B cell (primary cell): ENCODE measurements at regions not wholly inside any gene's neighbourhood (a gene's known extent, or its start where the extent isn't known, plus 50 kb on each side); places are given as distances from the start of the nearest gene placed in this dataset.

ENCODE experiments used
- ATAC-seq: fragments of 200-7000 bp; cut with Tn5 transposase; one replicate; pipeline ENCODE4 v1.10.0; 2021; ENCODE audit warnings: low read depth, mild to moderate bottlenecking, moderate number of reproducible peaks, moderate library complexity
- CTCF ChIA-PET: fragments of 350-600 bp; sonication (Branson Sonifier 250); formaldehyde crosslinking; loops from one replicate; lab custom pipeline; 2021; ENCODE audit warnings: antibody characterized with exemption, inconsistent platforms; lab: Charles Lee
- POLR2A ChIA-PET: fragments of 350-600 bp; sonication (Branson Sonifier 250); formaldehyde crosslinking; loops from one replicate; lab custom pipeline; 2021; ENCODE audit warnings: antibody characterized with exemption; lab: Charles Lee
- DNase-seq: peaks from one replicate; pipeline ENCODE4 v3.0.0; 2013
- H2AFZ ChIP-seq: 2 replicates; pipeline ENCODE4 v1.6.1; 2012; ENCODE audit warnings: mild to moderate bottlenecking, low read depth, low read length; ENCODE audit not compliant: insufficient read depth, poor library complexity, severe bottlenecking
- H3K27ac ChIP-seq, 2 donors: 1 replicate in 1 of 2; 2 replicates in 1 of 2; pipeline ENCODE4 v1.5.1; 2012 to 2013; ENCODE audit warnings: low read length in 2 of 2, mild to moderate bottlenecking in 2 of 2, moderate library complexity in 1 of 2
- H3K27me3 ChIP-seq, 4 experiments: fragments of 200-600 bp in 1 of 4; sonication (generic) in 1 of 4; replicated peaks in 1 of 4; 1 replicate in 2 of 4; 2 replicates in 2 of 4; pipeline versions ENCODE4 v1.6.1 to v1.7.0; 2013 to 2016; ENCODE audit warnings: low read length in 3 of 4, mild to moderate bottlenecking in 2 of 4, mixed read lengths in 1 of 4, moderate library complexity in 1 of 4; ENCODE audit not compliant: insufficient read depth in 4 of 4, control insufficient read depth in 3 of 4; ENCODE audit errors: control extremely low read depth in 1 of 4
- H3K36me3 ChIP-seq, 2 experiments: replicated peaks in 1 of 2; 1 replicate in 1 of 2; 2 replicates in 1 of 2; pipeline versions ENCODE4 v1.6.1 to v1.7.1; 2013; ENCODE audit warnings: low read length in 1 of 2; ENCODE audit not compliant: insufficient read depth in 2 of 2, control insufficient read depth in 1 of 2; ENCODE audit errors: control extremely low read depth in 1 of 2, extremely low read depth in 1 of 2
- H3K4me1 ChIP-seq, 2 donors: fragments of 200-600 bp in 1 of 2; sonication (generic) in 1 of 2; 1 replicate in 1 of 2; 2 replicates in 1 of 2; pipeline versions ENCODE4 v1.5.1 to v1.6.1; 2013 to 2017; ENCODE audit warnings: low read length in 2 of 2; ENCODE audit not compliant: control insufficient read depth in 2 of 2, insufficient read depth in 2 of 2
- H3K4me2 ChIP-seq: replicated peaks from 2 replicates; pipeline ENCODE3; 2012; ENCODE audit warnings: mild to moderate bottlenecking, low read depth, low read length; ENCODE audit not compliant: poor library complexity, severe bottlenecking
- H3K4me3 ChIP-seq, 5 experiments: fragments of 200-600 bp in 1 of 5; sonication (generic) in 1 of 5; 1 replicate in 3 of 5; 2 replicates in 2 of 5; pipeline versions ENCODE4 v1.5.1 to v1.7.0; 2011 to 2016; ENCODE audit warnings: low read length in 4 of 5, mild to moderate bottlenecking in 4 of 5, low read depth in 2 of 5, control low read depth in 1 of 5, moderate library complexity in 1 of 5; ENCODE audit not compliant: insufficient read depth in 1 of 5; ENCODE audit errors: control extremely low read depth in 1 of 5, extremely low read depth in 1 of 5
- H3K79me2 ChIP-seq: fragments of 200-600 bp; sonication (generic); one replicate; pipeline ENCODE4 v1.6.0; 2016; ENCODE audit warnings: low read length; ENCODE audit not compliant: control insufficient read depth, insufficient read depth
- H3K9ac ChIP-seq: fragments of 200-600 bp; sonication (generic); 2 replicates; pipeline ENCODE4 v1.6.1; 2017; ENCODE audit warnings: mild to moderate bottlenecking, low read length, moderate library complexity
- H3K9me3 ChIP-seq, 3 donors: one replicate each; pipeline versions ENCODE4 v1.6.1 to v1.7.1; 2013; ENCODE audit warnings: low read length in 2 of 3; ENCODE audit not compliant: control insufficient read depth in 2 of 3, insufficient read depth in 1 of 3; ENCODE audit errors: control extremely low read depth in 1 of 3
- H4K20me1 ChIP-seq: 2 replicates; pipeline ENCODE4 v1.6.0; 2012; ENCODE audit warnings: mild to moderate bottlenecking, low read length; ENCODE audit not compliant: insufficient read depth, control insufficient read depth, poor library complexity, severe bottlenecking
- H3K27ac Mint-ChIP-seq: one replicate; pipeline ENCODE4 v1.8.0; 2021; ENCODE audit warnings: mixed read lengths
- H3K27me3 Mint-ChIP-seq: one replicate; pipeline ENCODE4 v1.8.0; 2021; ENCODE audit warnings: mixed read lengths
- H3K4me1 Mint-ChIP-seq: one replicate; pipeline ENCODE4 v1.8.0; 2021; ENCODE audit warnings: mixed read lengths
- H3K4me3 Mint-ChIP-seq: one replicate; pipeline ENCODE4 v1.8.0; 2021; ENCODE audit warnings: mixed read lengths
- H3K9me3 Mint-ChIP-seq: one replicate; pipeline ENCODE4 v1.8.0; 2022; ENCODE audit warnings: mixed read lengths; ENCODE audit not compliant: insufficient read depth
- EZH2 ChIP-seq: IDR thresholded peaks from 2 replicates; pipeline ENCODE4 v1.6.1; 2012; ENCODE audit warnings: borderline replicate concordance, low read depth, mild to moderate bottlenecking, moderate library complexity, low read length; ENCODE audit not compliant: insufficient read depth, poor library complexity, severe bottlenecking
- WGBS: methylation state at CpG from one replicate; pipeline ENCODE4 v1.1.5; 2013; ENCODE audit warnings: missing lambda C conversion rate; ENCODE audit not compliant: insufficient coverage; 5-methylcytosine and 5-hydroxymethylcytosine counted together
- intact Hi-C: fragments of 100-400 bp; cut with micrococcal nuclease; formaldehyde crosslinking; loops from one replicate; pipeline ENCODE4 v1.10.0; 2022
- TF ChIP-seq, protein P1 (sequence below): fragments of 200-600 bp; IDR thresholded peaks from one replicate; pipeline ENCODE4 v1.8.0; 2022; ENCODE audit warnings: antibody characterized with exemption, mild to moderate bottlenecking

DNA sequence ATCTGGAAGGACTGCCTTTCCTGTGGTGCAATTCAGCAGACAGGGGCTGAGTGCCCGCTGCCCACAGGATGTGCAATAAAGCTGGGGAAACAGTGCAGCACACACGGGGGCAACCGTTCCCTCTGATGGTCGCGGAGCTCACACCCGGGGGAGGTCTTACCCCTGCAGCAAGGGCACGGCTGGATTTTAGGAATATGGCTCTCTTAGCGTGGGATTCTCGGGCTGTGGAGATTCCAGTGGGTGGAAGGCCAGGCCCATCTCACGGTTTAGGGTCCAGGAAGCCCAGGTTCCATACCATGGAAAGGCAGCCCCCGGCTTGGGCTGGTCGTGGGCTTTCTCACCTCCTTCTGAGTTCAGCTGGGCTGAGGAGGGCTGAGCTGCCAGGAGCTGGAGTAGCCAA lies 244.1 kb downstream of the MED10 start:
- TF ChIP-seq EZH2 = no peak
- TF ChIP-seq, protein P1, sequence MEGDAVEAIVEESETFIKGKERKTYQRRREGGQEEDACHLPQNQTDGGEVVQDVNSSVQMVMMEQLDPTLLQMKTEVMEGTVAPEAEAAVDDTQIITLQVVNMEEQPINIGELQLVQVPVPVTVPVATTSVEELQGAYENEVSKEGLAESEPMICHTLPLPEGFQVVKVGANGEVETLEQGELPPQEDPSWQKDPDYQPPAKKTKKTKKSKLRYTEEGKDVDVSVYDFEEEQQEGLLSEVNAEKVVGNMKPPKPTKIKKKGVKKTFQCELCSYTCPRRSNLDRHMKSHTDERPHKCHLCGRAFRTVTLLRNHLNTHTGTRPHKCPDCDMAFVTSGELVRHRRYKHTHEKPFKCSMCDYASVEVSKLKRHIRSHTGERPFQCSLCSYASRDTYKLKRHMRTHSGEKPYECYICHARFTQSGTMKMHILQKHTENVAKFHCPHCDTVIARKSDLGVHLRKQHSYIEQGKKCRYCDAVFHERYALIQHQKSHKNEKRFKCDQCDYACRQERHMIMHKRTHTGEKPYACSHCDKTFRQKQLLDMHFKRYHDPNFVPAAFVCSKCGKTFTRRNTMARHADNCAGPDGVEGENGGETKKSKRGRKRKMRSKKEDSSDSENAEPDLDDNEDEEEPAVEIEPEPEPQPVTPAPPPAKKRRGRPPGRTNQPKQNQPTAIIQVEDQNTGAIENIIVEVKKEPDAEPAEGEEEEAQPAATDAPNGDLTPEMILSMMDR = no peak
- Histone ChIP-seq H3K9me3 (peaks cover 0 to 8% (median 0%) of the 10 kb centered on the region in 3 donors), H3K36me3 (no peaks in the 10 kb centered on the region), H2AFZ (no peak overlapping the region), H3K4me2 (no peak overlapping the region), H3K27ac (no peak overlapping the region), H3K79me2 (no peaks in the 10 kb centered on the region), H4K20me1 (no peaks in the 10 kb centered on the region), H3K9ac (no peak overlapping the region), H3K4me3 (no peak overlapping the region), H3K27me3 (no peaks in the 10 kb centered on the region), H3K4me1 (no peaks in the 10 kb centered on the region)
- H3K27ac Mint-ChIP-seq = no peak overlapping the region
- DNase-seq (no peak), ATAC-seq (no peak)
- H3K4me1 Mint-ChIP-seq = peaks cover 6% of the 10 kb centered on the region
- 83% methylated on average over 12 of the region's 12 CpGs for WGBS
- no peak overlapping the region for H3K4me3 Mint-ChIP-seq
- intact Hi-C loops = no loop called here
- no peaks in the 10 kb centered on the region for H3K27me3 Mint-ChIP-seq
- POLR2A ChIA-PET = no interaction called here
- no peaks in the 10 kb centered on the region for H3K9me3 Mint-ChIP-seq
- CTCF ChIA-PET = no interaction called here

DNA sequence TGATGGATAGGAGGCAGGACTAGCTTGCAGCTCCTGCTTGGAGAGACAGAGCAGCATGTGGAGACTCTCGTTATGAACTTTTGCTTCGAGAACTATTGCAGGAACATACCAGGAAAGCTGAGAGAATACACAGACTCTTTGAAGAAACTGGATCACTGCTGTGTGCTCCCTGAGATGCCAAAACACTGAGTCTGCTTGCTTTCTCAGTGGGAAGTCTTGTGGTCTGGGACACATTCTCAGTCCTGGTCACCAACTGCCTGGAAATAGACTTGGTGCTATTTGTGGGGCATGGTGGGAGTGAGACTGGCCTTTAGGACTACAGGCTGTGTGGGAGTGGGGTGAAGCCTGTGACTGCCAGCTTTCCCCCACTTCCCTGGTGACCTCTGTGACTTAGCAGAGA lies 252.6 kb downstream of the MED10 start:
- TF ChIP-seq, protein P1 = no peak
- TF ChIP-seq EZH2 = no peak

More for the DNA sequence above, 252.6 kb downstream of the MED10 start:
- WGBS = 84% methylated on average over 2 of the region's 2 CpGs
- no peak overlapping the region for H3K9ac ChIP-seq
- intact Hi-C loops = no loop called here
- H3K27ac ChIP-seq = no peak overlapping the region
- H3K27me3 ChIP-seq = no peaks in the 10 kb centered on the region
- no peaks in the 10 kb centered on the region for H3K36me3 ChIP-seq
- Mint-ChIP-seq H3K4me1 (no peaks in the 10 kb centered on the region), H3K27me3 (peaks cover 10% of the 10 kb centered on the region), H3K27ac (no peak overlapping the region), H3K4me3 (no peak overlapping the region), H3K9me3 (peaks cover 15% of the 10 kb centered on the region)
- ChIA-PET POLR2A (no interaction called here), CTCF (no interaction called here)
- no peak overlapping the region for H3K4me3 ChIP-seq
- no peak overlapping the region for H3K4me2 ChIP-seq
- H2AFZ ChIP-seq = no peak overlapping the region
- peaks cover 0 to 16% (median 6%) of the 10 kb centered on the region in 3 donors for H3K9me3 ChIP-seq
- DNase-seq (no peak), ATAC-seq (no peak)
- H3K4me1 ChIP-seq = no peaks in the 10 kb centered on the region
- no peaks in the 10 kb centered on the region for H3K79me2 ChIP-seq
- H4K20me1 ChIP-seq = no peaks in the 10 kb centered on the region
